ENCODE measurements at regions not wholly inside any gene's neighbourhood (a gene's known extent, or its start where the extent isn't known, plus 50 kb on each side); places are given as distances from the start of the nearest gene placed in this dataset.

- Histone ChIP-seq H3K9ac (ENCODE audit: low read length) (no peak overlapping the region), H3K4me2 (ENCODE audit: low read length) (no peak overlapping the region), H4K91ac (ENCODE audit: low read depth, low read length) (no peak overlapping the region), H3K27ac (ENCODE audit: low read depth, low read length) (no peak overlapping the region), H2BK5ac (ENCODE audit: low read depth, low read length, poor library complexity) (no peak overlapping the region), H4K12ac (ENCODE audit: low read depth, low read length) (no peak overlapping the region), H2BK12ac (ENCODE audit: low read length) (no peak overlapping the region), H3K18ac (ENCODE audit: low read length) (no peak overlapping the region), H3K4me1 (ENCODE audit: control insufficient read depth in 1 of 2, insufficient read depth in 2 of 2, low read length in 2 of 2) (no peaks in the 10 kb centered on the region), H3K79me1 (ENCODE audit: low read length) (no peaks in the 10 kb centered on the region), H2AFZ (ENCODE audit: insufficient read depth, low read length, poor library complexity) (no peak overlapping the region), H3K27me3 (ENCODE audit: insufficient read depth, low read length) (no peaks in the 10 kb centered on the region), H2BK120ac (ENCODE audit: insufficient read depth, low read length, poor library complexity) (no peak overlapping the region), H3K4ac (ENCODE audit: low read depth, low read length) (no peak overlapping the region), H3K4me3 (ENCODE audit: low read depth, low read length) (no peak overlapping the region), H3K9me3 (ENCODE audit: insufficient read depth, low read depth, low read length) (peaks cover 6% of the 10 kb centered on the region), H3K36me3 (ENCODE audit: control insufficient read depth in 1 of 2, insufficient read depth in 2 of 2, low read length in 2 of 2) (no peaks in the 10 kb centered on the region), H3K79me2 (ENCODE audit: control insufficient read depth, insufficient read depth, low read length, poor library complexity) (no peaks in the 10 kb centered on the region), H4K8ac (ENCODE audit: low read depth, low read length) (no peak overlapping the region), H3K23ac (ENCODE audit: low read length) (no peak overlapping the region), H3K14ac (ENCODE audit: low read length) (no peak overlapping the region), H2AK5ac (ENCODE audit: low read length) (no peak overlapping the region)
- WGBS (ENCODE audit: extremely low coverage, insufficient coverage, insufficient read length): no CpG with 5 or more reads among the region's 24 CpGs
- peak; percentile 43 to 79 for DNase-seq
These were observed 159.4 kb upstream of the TWIST2 start for GRCh38 chr2:238688193-238689153.

- no peak overlapping the region for H3K9ac ChIP-seq (ENCODE audit: low read length)
- H3K14ac ChIP-seq (ENCODE audit: low read length): no peak overlapping the region
- H4K8ac ChIP-seq (ENCODE audit: low read depth, low read length): no peak overlapping the region
- no peak overlapping the region for H4K91ac ChIP-seq (ENCODE audit: low read depth, low read length)
- no peak overlapping the region for H2BK120ac ChIP-seq (ENCODE audit: insufficient read depth, low read length, poor library complexity)
- no peak overlapping the region for H2AK5ac ChIP-seq (ENCODE audit: low read length)
- no peak overlapping the region for H2BK5ac ChIP-seq (ENCODE audit: low read depth, low read length, poor library complexity)
- H3K79me1 ChIP-seq (ENCODE audit: low read length): no peaks in the 10 kb centered on the region
- H3K4me1 ChIP-seq (ENCODE audit: control insufficient read depth in 1 of 2, insufficient read depth in 2 of 2, low read length in 2 of 2): no peaks in the 10 kb centered on the region
- no peak overlapping the region for H3K4ac ChIP-seq (ENCODE audit: low read depth, low read length)
- H4K12ac ChIP-seq (ENCODE audit: low read depth, low read length): no peak overlapping the region
- no peak overlapping the region for H3K4me2 ChIP-seq (ENCODE audit: low read length)
- peak; percentile 46 to 47 for DNase-seq
- peaks cover 6% of the 10 kb centered on the region for H3K9me3 ChIP-seq (ENCODE audit: insufficient read depth, low read depth, low read length)
- no CpG with 5 or more reads among the region's 2 CpGs for WGBS (ENCODE audit: extremely low coverage, insufficient coverage, insufficient read length)
- no peaks in the 10 kb centered on the region for H3K79me2 ChIP-seq (ENCODE audit: control insufficient read depth, insufficient read depth, low read length, poor library complexity)
- no peak overlapping the region for H3K4me3 ChIP-seq (ENCODE audit: low read depth, low read length)
- H2BK12ac ChIP-seq (ENCODE audit: low read length): no peak overlapping the region
- no peak overlapping the region for H3K18ac ChIP-seq (ENCODE audit: low read length)
- no peak overlapping the region for H3K23ac ChIP-seq (ENCODE audit: low read length)
- H3K36me3 ChIP-seq (ENCODE audit: control insufficient read depth in 1 of 2, insufficient read depth in 2 of 2, low read length in 2 of 2): no peaks in the 10 kb centered on the region
- H2AFZ ChIP-seq (ENCODE audit: insufficient read depth, low read length, poor library complexity): no peak overlapping the region
- no peaks in the 10 kb centered on the region for H3K27me3 ChIP-seq (ENCODE audit: insufficient read depth, low read length)
- H3K27ac ChIP-seq (ENCODE audit: low read depth, low read length): no peak overlapping the region
These were observed 158.6 kb upstream of the TWIST2 start for GRCh38 chr2:238689331-238689730.

DNA sequence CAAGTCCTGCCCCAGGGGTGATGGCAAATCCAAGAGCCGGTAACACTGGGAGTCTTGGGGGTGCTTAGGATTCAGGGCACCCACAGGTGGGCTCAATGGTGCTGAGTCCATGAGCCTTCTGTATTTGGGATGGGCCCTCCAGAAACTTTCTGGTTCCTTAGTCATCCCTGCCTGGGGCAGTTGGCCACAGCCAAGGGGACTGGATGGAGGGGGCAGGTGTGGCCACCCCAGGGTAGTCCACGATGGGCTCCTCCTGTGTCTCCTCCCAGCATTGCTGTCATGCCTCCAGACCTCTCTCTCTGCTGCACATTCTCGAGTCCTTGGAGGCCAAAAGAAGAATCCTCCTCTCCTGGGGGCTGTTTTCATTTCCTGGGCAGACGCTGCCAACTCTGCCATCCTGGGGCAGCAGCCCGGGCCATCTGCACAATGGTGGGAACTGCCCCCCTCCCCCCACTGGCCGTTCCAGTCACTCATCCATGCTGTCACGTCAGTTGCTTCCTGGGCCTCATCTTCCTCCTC is 158.0 kb upstream of the TWIST2 start:
- no peaks in the 10 kb centered on the region for H3K79me1 ChIP-seq (ENCODE audit: low read length)
- no peak overlapping the region for H3K27ac ChIP-seq (ENCODE audit: low read depth, low read length)
- no peak overlapping the region for H4K12ac ChIP-seq (ENCODE audit: low read depth, low read length)
- H3K4me3 ChIP-seq (ENCODE audit: low read depth, low read length): no peak overlapping the region
- H3K23ac ChIP-seq (ENCODE audit: low read length): no peak overlapping the region
- WGBS (ENCODE audit: extremely low coverage, insufficient coverage, insufficient read length): no CpG with 5 or more reads among the region's 7 CpGs
- no peak overlapping the region for H3K18ac ChIP-seq (ENCODE audit: low read length)
- peak; percentile 73 to 78 for DNase-seq
- no peaks in the 10 kb centered on the region for H3K27me3 ChIP-seq (ENCODE audit: insufficient read depth, low read length)
- no peak overlapping the region for H4K8ac ChIP-seq (ENCODE audit: low read depth, low read length)
- H2AFZ ChIP-seq (ENCODE audit: insufficient read depth, low read length, poor library complexity): no peak overlapping the region
- H3K79me2 ChIP-seq (ENCODE audit: control insufficient read depth, insufficient read depth, low read length, poor library complexity): no peaks in the 10 kb centered on the region
- H3K4me1 ChIP-seq (ENCODE audit: control insufficient read depth in 1 of 2, insufficient read depth in 2 of 2, low read length in 2 of 2): no peaks in the 10 kb centered on the region
- H3K9ac ChIP-seq (ENCODE audit: low read length): no peak overlapping the region
- no peak overlapping the region for H2BK120ac ChIP-seq (ENCODE audit: insufficient read depth, low read length, poor library complexity)
- no peak overlapping the region for H2BK5ac ChIP-seq (ENCODE audit: low read depth, low read length, poor library complexity)
- H3K4me2 ChIP-seq (ENCODE audit: low read length): no peak overlapping the region
- H3K14ac ChIP-seq (ENCODE audit: low read length): no peak overlapping the region
- H3K36me3 ChIP-seq (ENCODE audit: control insufficient read depth in 1 of 2, insufficient read depth in 2 of 2, low read length in 2 of 2): no peaks in the 10 kb centered on the region
- no peak overlapping the region for H3K4ac ChIP-seq (ENCODE audit: low read depth, low read length)
- no peak overlapping the region for H2BK12ac ChIP-seq (ENCODE audit: low read length)
- H2AK5ac ChIP-seq (ENCODE audit: low read length): no peak overlapping the region
- H3K9me3 ChIP-seq (ENCODE audit: insufficient read depth, low read depth, low read length): peaks cover 6% of the 10 kb centered on the region
- H4K91ac ChIP-seq (ENCODE audit: low read depth, low read length): no peak overlapping the region

GRCh38 chr2:238690511-238690910 is 157.4 kb upstream of the TWIST2 start:
- Histone ChIP-seq H3K79me1 (ENCODE audit: low read length) (no peaks in the 10 kb centered on the region), H3K4me1 (ENCODE audit: control insufficient read depth in 1 of 2, insufficient read depth in 2 of 2, low read length in 2 of 2) (no peaks in the 10 kb centered on the region), H2AK5ac (ENCODE audit: low read length) (no peak overlapping the region), H3K18ac (ENCODE audit: low read length) (no peak overlapping the region), H3K23ac (ENCODE audit: low read length) (no peak overlapping the region), H3K79me2 (ENCODE audit: control insufficient read depth, insufficient read depth, low read length, poor library complexity) (no peaks in the 10 kb centered on the region), H3K4me2 (ENCODE audit: low read length) (no peak overlapping the region), H3K27ac (ENCODE audit: low read depth, low read length) (no peak overlapping the region), H4K91ac (ENCODE audit: low read depth, low read length) (no peak overlapping the region), H2BK120ac (ENCODE audit: insufficient read depth, low read length, poor library complexity) (no peak overlapping the region), H3K14ac (ENCODE audit: low read length) (no peak overlapping the region), H3K27me3 (ENCODE audit: insufficient read depth, low read length) (no peaks in the 10 kb centered on the region), H4K12ac (ENCODE audit: low read depth, low read length) (no peak overlapping the region), H4K8ac (ENCODE audit: low read depth, low read length) (no peak overlapping the region), H3K4me3 (ENCODE audit: low read depth, low read length) (no peak overlapping the region), H3K36me3 (ENCODE audit: control insufficient read depth in 1 of 2, insufficient read depth in 2 of 2, low read length in 2 of 2) (no peaks in the 10 kb centered on the region), H3K9ac (ENCODE audit: low read length) (no peak overlapping the region), H3K4ac (ENCODE audit: low read depth, low read length) (no peak overlapping the region), H2BK5ac (ENCODE audit: low read depth, low read length, poor library complexity) (no peak overlapping the region), H3K9me3 (ENCODE audit: insufficient read depth, low read depth, low read length) (peaks cover 4% of the 10 kb centered on the region), H2BK12ac (ENCODE audit: low read length) (no peak overlapping the region), H2AFZ (ENCODE audit: insufficient read depth, low read length, poor library complexity) (no peak overlapping the region)
- WGBS (ENCODE audit: extremely low coverage, insufficient coverage, insufficient read length): no CpG with 5 or more reads among the region's 11 CpGs
- peak in 1 of 2 donors; percentile 26 for DNase-seq

All from trophoblast cell (in vitro differentiated cells and primary cell).